Subcutaneous abdominal adipose tissue (tissue), 5 donors: ENCODE measurements at regions not wholly inside any gene's neighbourhood (a gene's known extent, or its start where the extent isn't known, plus 50 kb on each side); places are given as distances from the start of the nearest gene placed in this dataset.
A peak's percentile ranks its signal among the peaks of the same experiment; 100 is the strongest.
"Not testable (repeated sequence)": the region's sequence is repeated elsewhere in the genome, so short reads cannot be mapped to it uniquely, and the experiment has no call there.

Experiments
- H3K27ac ChIP-seq: one replicate; pipeline ENCODE4 v1.7.0; 2013; ENCODE audit warnings: low read depth, mild to moderate bottlenecking, inconsistent platforms, low read length, moderate library complexity
- H3K27me3 ChIP-seq, 5 donors: one replicate each; pipeline ENCODE4 v1.7.0; 2013; ENCODE audit warnings: low read length in 5 of 5, inconsistent platforms in 1 of 5; ENCODE audit not compliant: control insufficient read depth in 5 of 5, insufficient read depth in 4 of 5
- H3K36me3 ChIP-seq, 5 donors: one replicate each; pipeline ENCODE4 v1.7.0; 2013; ENCODE audit warnings: low read length in 5 of 5; ENCODE audit not compliant: control insufficient read depth in 5 of 5, insufficient read depth in 5 of 5
- H3K4me1 ChIP-seq, 5 donors: one replicate each; pipeline ENCODE4 v1.7.0; 2013; ENCODE audit warnings: low read length in 5 of 5, mild to moderate bottlenecking in 3 of 5, moderate library complexity in 1 of 5; ENCODE audit not compliant: control insufficient read depth in 5 of 5, insufficient read depth in 5 of 5
- H3K4me3 ChIP-seq, 5 donors: one replicate each; pipeline ENCODE4 v1.7.0; 2013; ENCODE audit warnings: low read length in 5 of 5, low read depth in 1 of 5
- H3K9ac ChIP-seq, 5 donors: one replicate each; pipeline ENCODE4 v1.7.0; 2013; ENCODE audit warnings: low read length in 5 of 5, mild to moderate bottlenecking in 4 of 5, moderate library complexity in 3 of 5
- H3K9me3 ChIP-seq, 5 donors: one replicate each; pipeline ENCODE4 v1.7.0; 2013; ENCODE audit warnings: low read length in 5 of 5; ENCODE audit not compliant: control insufficient read depth in 5 of 5
- donor health status: healthy.
- donor health status: healthy.
- donor health status: healthy.
- donor health status: healthy.
- donor health status: healthy.

DNA sequence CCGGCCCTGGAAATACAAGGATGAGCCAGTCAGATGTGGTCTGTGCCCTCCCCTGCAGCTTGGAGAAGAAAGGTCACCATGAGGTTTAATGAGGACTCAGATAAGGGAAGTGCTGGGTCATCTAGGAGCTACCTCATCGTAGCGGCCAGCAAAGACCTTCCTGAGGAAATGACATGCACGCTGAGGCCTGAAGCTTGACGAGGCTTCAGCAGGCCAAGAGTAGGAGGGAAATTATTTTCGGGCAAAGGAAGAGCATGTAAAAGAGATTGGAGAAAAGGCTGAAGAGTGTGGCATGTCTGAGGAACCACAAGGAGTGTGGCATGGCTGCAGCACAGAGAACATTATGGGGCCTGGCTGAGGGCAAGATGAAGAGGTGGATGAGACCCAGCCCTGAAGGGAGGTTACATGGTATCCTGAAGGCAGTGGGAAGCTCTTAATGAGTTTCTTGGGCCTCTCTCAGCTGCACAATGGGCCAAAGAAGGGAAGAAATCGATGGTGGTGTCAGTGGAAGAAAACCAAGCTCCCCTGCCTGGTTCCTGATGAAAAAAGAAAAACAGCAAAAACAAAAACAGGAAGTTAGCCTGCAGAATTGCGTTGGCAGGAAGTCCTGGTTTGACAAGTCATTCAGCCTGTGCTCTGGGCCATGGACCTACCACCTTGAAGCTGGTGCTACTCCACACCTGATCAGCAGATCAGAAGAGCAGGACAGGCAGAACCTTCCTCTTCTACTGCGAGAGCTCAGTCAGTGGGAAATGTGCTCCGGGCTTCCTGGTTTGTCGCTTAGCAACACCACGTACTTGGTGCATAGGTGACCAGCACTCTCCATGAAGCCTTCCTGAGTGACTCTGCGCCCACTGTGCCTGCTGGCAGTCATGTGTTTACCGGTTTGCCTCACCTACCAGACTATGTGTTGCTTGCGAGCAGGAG is 134.5 kb upstream of the KLF3 start:
- peak overlapping the region in 2 of 5 donors; percentile 13 to 19 for H3K4me3 ChIP-seq
- H3K9me3 ChIP-seq, result no peaks in the 10 kb centered on the region
- peak overlapping the region in 1 of 5 donors; percentile 13 for H3K9ac ChIP-seq
- peaks cover 0 to 25% (median 11%) of the 10 kb centered on the region in 5 donors for H3K4me1 ChIP-seq
- peak overlapping the region; percentile 54 for H3K27ac ChIP-seq
- H3K36me3 ChIP-seq, result no peaks in the 10 kb centered on the region
- no peaks in the 10 kb centered on the region for H3K27me3 ChIP-seq

DNA sequence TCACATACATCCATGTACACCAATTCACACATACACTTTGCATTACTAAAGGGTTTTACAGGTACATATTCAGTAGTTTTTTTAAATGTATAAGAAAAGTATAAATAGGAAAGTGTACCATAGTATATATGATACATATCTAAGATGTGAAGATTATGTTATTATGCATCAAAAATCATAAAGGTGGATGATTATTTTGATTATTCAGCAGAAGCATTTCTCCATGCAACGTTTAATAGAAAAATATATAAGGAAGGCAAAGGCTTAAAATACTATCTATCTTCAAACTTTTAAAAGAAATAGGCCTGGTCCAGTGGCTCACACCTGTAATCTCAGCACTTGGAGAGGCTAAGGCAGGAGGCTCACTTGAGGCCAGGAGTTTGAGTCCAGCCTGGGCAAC is 133.5 kb upstream of the KLF3 start:
- H3K4me3 ChIP-seq, result no peak overlapping the region
- no peaks in the 10 kb centered on the region for H3K9me3 ChIP-seq
- H3K9ac ChIP-seq, result no peak overlapping the region
- H3K4me1 ChIP-seq, result peaks cover 0 to 18% (median 11%) of the 10 kb centered on the region in 5 donors
- H3K27me3 ChIP-seq, result no peaks in the 10 kb centered on the region
- H3K36me3 ChIP-seq, result no peaks in the 10 kb centered on the region
- no peak overlapping the region for H3K27ac ChIP-seq

DNA sequence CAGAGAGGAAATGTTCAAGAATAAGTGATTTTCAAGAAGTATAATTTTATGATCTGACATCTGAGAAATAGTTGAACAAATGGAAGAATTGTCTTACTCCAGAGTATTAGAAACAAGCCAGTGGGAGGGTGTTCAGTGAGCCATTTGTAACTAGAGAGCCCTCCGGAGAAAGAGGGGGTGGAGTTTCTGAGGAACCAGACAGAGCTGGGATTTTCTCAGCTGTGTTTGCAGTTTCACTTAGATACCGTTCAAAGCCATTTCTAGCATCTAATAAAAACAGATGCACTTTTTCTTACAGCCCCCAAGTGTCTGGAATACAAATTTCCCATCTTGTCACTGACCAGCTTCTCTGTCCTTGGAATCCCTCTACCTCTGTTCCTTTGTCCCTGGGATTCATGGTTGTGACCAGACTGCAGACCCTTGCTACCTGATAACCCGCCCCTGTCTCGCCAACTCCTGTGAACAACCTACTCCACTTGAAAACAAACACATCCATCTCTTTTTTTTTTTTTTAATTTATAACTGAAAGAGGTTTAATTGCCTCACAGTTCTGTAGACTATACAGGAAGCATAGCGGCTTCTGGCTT is 132.8 kb upstream of the KLF3 start:
- H3K27ac ChIP-seq, result no peak overlapping the region

DNA sequence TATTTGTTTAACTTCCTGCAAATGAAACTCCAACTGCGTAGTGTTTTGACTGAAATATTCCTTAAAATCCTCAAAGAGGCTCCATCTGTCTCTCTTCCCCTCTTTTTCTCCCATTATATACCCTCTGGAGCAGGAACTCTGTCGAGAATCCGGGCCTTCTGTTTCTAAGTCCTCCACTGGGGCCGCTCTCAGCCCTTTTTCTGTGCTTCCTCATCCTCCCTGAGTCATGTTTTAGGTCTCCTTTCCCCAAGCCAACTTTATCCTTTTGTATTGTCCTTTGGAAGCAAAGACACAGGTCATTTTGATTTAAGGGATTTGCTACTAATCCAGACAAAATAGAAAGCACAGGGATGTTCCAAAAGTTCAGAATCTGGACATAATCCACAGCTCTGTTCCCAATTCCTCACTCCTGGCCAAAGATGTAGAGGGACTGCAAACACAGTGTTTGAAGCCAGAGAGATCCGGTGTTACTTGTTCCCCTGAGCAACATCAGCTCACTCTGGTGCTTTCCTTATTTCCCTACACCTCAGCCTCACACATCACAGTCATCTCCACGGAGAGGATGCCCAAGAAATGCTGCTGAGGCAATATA is 131.0 kb upstream of the KLF3 start:
- H3K4me3 ChIP-seq, result no peak overlapping the region
- H3K36me3 ChIP-seq, result no peaks in the 10 kb centered on the region
- peaks cover 0 to 3% (median 0%) of the 10 kb centered on the region in 5 donors for H3K9me3 ChIP-seq
- H3K9ac ChIP-seq, result no peak overlapping the region
- H3K4me1 ChIP-seq, result peaks cover 0 to 13% (median 10%) of the 10 kb centered on the region in 5 donors
- no peaks in the 10 kb centered on the region for H3K27me3 ChIP-seq
- no peak overlapping the region for H3K27ac ChIP-seq

More for the DNA sequence above, 132.8 kb upstream of the KLF3 start:
- no peaks in the 10 kb centered on the region for H3K27me3 ChIP-seq
- H3K36me3 ChIP-seq, result no peaks in the 10 kb centered on the region
- peaks cover 0 to 14% (median 11%) of the 10 kb centered on the region in 5 donors for H3K4me1 ChIP-seq
- H3K9ac ChIP-seq, result no peak overlapping the region
- H3K9me3 ChIP-seq, result peaks cover 0 to 2% (median 0%) of the 10 kb centered on the region in 5 donors
- no peak overlapping the region for H3K4me3 ChIP-seq

DNA sequence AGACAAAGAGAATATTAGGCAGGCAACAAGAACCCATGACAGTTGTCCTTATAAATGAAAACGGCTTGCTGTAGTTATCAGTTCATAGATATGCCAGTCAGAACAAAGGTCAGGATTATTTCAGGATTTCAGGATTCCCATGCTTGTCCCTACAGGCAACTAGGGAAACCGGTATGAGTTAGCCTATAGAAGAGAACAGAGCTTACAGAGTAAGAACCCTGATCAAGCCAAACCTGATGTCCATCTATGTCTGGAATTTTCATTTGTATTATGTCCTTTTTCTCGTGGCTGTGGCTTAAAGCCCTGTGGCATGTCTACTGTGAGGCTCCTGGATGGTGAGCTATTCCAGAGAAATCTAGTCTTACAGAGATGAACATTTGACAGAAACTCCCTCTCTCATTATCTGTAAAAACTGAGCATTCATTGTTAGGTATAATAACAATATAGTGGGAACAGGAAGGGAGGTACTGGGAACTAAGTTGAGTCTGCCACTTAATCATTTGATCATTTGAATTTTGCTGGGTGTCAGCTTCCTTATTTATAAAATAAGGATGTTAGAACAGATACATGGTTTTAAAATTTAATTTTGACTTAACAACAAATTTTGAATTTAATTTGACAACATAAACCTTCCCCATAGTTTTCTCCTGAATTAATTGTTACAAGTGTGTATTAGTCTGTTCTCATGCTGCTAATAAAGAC is 129.5 kb upstream of the KLF3 start:
- Histone ChIP-seq H3K27ac (no peak overlapping the region), H3K9ac (no peak overlapping the region), H3K4me1 (peaks cover 0 to 7% (median 5%) of the 10 kb centered on the region in 5 donors), H3K36me3 (no peaks in the 10 kb centered on the region), H3K27me3 (no peaks in the 10 kb centered on the region), H3K4me3 (no peak overlapping the region), H3K9me3 (peaks cover 0 to 3% (median 0%) of the 10 kb centered on the region in 5 donors)

DNA sequence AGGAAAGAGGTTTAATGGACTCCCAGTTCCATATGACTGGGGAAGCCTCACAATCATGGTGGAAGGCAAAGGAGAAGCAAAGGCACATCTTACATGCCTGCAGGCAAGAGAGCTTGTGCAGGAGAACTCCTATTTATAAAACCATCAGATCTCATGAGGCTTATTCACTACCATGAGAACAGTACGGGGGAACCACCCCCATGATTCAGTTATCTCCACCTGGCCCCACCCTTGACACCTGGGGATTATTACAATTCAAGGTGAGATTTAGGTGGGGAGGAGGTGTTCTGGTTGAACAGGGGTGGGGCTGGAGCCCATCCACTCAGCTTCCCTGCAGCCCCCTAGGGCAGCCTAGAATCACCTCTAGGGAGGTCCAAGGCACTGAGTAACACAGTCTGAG is 128.9 kb upstream of the KLF3 start:
- not testable (repeated sequence) for H3K4me3 ChIP-seq, H3K27ac ChIP-seq, H3K27me3 ChIP-seq, H3K4me1 ChIP-seq, H3K36me3 ChIP-seq, H3K9ac ChIP-seq, H3K9me3 ChIP-seq

DNA sequence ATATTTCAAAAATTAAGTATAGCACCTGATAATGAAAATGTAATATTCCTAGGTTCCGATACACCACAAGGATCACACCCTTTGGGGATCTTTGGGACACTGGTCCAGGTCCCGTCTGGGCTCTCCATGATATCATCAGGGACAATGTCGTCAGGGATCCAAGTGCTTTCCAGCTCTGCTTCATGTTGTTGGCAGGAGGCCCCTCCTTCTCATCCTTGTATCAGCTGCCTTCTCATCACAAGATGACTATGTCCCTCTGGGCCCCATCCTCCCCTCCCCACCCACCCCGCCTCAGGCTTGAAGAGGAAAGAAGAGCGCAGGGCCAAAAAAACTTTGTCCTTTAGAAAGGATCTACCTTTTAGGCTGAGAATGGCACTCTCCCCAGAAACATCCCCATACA is 128.3 kb upstream of the KLF3 start:
- H3K9ac ChIP-seq, result no peak overlapping the region
- peaks cover 0 to 3% (median 0%) of the 10 kb centered on the region in 5 donors for H3K9me3 ChIP-seq
- no peak overlapping the region for H3K4me3 ChIP-seq
- no peaks in the 10 kb centered on the region for H3K36me3 ChIP-seq
- H3K27ac ChIP-seq, result no peak overlapping the region
- H3K27me3 ChIP-seq, result no peaks in the 10 kb centered on the region
- H3K4me1 ChIP-seq, result peaks cover 0 to 2% (median 0%) of the 10 kb centered on the region in 5 donors

DNA sequence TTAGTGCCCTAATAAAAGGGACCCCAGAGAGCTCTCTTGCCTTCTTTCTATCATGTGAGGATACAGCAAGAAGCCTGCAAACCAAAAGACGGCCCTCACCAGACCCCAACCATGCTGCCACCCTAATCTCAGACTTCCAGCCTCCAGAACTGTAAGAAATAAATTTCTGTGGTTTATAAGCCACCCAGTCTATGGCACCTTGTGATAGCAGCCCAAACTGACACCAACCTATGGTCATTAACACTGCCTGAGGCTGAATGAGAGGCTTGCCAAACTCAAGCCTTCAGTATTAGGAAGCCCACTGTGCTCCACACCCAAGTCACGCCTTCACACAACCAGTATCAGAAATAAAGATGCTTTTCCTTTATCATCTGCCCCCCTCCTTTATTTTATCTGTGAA is 127.3 kb upstream of the KLF3 start:
- Histone ChIP-seq H3K27ac (no peak overlapping the region), H3K9me3 (peaks cover 0 to 3% (median 0%) of the 10 kb centered on the region in 5 donors), H3K4me1 (no peaks in the 10 kb centered on the region), H3K27me3 (no peaks in the 10 kb centered on the region), H3K9ac (no peak overlapping the region), H3K4me3 (no peak overlapping the region), H3K36me3 (no peaks in the 10 kb centered on the region)

DNA sequence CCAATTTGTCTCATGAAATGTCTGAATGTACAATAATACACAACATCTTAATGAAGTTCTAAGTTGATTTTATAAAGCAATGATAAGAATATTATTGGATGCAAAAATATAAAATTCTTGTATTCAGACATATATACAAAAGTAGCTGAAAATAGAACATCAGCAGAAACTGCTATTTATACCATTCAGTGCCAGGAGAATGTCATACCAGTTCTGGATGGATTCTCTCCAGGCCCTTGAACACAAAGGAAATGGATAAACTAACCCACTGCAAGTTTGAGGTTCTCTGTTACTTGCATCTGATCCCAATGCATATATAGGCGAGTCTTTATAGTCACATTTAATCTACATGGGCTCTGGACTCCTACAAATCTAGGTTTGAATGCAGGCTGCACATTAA is 126.3 kb upstream of the KLF3 start:
- no peaks in the 10 kb centered on the region for H3K4me1 ChIP-seq
- no peak overlapping the region for H3K9ac ChIP-seq
- no peak overlapping the region for H3K27ac ChIP-seq
- H3K4me3 ChIP-seq, result no peak overlapping the region
- H3K27me3 ChIP-seq, result no peaks in the 10 kb centered on the region
- peaks cover 0 to 3% (median 0%) of the 10 kb centered on the region in 5 donors for H3K9me3 ChIP-seq
- no peaks in the 10 kb centered on the region for H3K36me3 ChIP-seq
